Stomach (tissue), 8 donors: ENCODE measurements at regions not wholly inside any gene's neighbourhood (a gene's known extent, or its start where the extent isn't known, plus 50 kb on each side); places are given as distances from the start of the nearest gene placed in this dataset.

Source experiments
- DNase-seq, 2 donors: peaks; one replicate each; pipeline versions ENCODE4 v3.0.0 to v3.0.0-alpha.2; 2013 to 2019
- H3K27ac ChIP-seq, 5 donors: fragments of 200-600 bp in 4 of 5; sonication (generic) in 4 of 5; one replicate each; pipeline ENCODE4 v1.5.1; 2013 to 2019; ENCODE audit warnings: mild to moderate bottlenecking in 1 of 5, moderate library complexity in 1 of 5
- H3K27me3 ChIP-seq, 3 donors: fragments of 200-600 bp; sonication (generic); one replicate each; pipeline ENCODE4 v1.5.1; 2017 to 2019; ENCODE audit warnings: mixed run types in 1 of 3
- H3K36me3 ChIP-seq, 4 donors: fragments of 200-600 bp; sonication (generic); 1 replicate in 3 of 4; 2 replicates in 1 of 4; pipeline ENCODE4 v1.5.1; 2016 to 2019
- H3K4me1 ChIP-seq, 4 donors: fragments of 200-600 bp; sonication (generic); one replicate each; pipeline ENCODE4 v1.5.1; 2016 to 2019
- H3K4me3 ChIP-seq, 4 donors: fragments of 200-600 bp; sonication (generic) in 3 of 4; one replicate each; pipeline ENCODE4 v1.5.1; 2016 to 2019; ENCODE audit warnings: mild to moderate bottlenecking in 1 of 4
- H3K9me3 ChIP-seq, 4 donors: fragments of 200-600 bp; sonication (generic); one replicate each; pipeline ENCODE4 v1.5.1; 2016 to 2019
- EP300 ChIP-seq: sonication (generic); formaldehyde crosslinking; IDR thresholded peaks from one replicate; pipeline ENCODE4 v1.6.1; 2017; ENCODE audit warnings: antibody characterized with exemption
- POLR2A ChIP-seq, 4 donors: fragments of 450-650 bp; IDR thresholded peaks; one replicate each; pipeline ENCODE4 v1.6.1; 2016; ENCODE audit warnings: antibody characterized with exemption in 4 of 4, control low read depth in 2 of 4, mild to moderate bottlenecking in 1 of 4, moderate library complexity in 1 of 4
- POLR2AphosphoS5 ChIP-seq, 3 donors: sonication (generic); formaldehyde crosslinking; IDR thresholded peaks; one replicate each; pipeline ENCODE4 v1.6.1; 2016; ENCODE audit warnings: antibody characterized with exemption in 3 of 3
- WGBS, 5 donors: extraction: QIAGEN DNeasy Blood & Tissue Kit in 3 of 5; methylation state at CpG; one replicate each; pipeline versions ENCODE4 v1.1.5 to v1.1.7; 2013 to 2018; 5-methylcytosine and 5-hydroxymethylcytosine counted together
- intact Hi-C: fragments of 100-400 bp; cut with DNase I; formaldehyde crosslinking; loops from one replicate; pipeline ENCODE4 v1.15.1; 2023; ENCODE audit warnings: low total_unique reads
- TF ChIP-seq, protein P1 (sequence below), 7 experiments: fragments of 450-650 bp in 4 of 7; fragments of 200-600 bp in 3 of 7; sonication (generic) in 3 of 7; IDR thresholded peaks; one replicate each; pipeline ENCODE4 v1.5.1; 2016 to 2019; ENCODE audit warnings: antibody characterized with exemption in 7 of 7, control low read depth in 2 of 7, mild to moderate bottlenecking in 1 of 7
- donor health status: healthy with polysubstance abuse.
- donor health status: Bipolar disorder and iron deficiency.
- donor health status: healthy.

GRCh38 chr3:38969317-38970235, 82.2 kb downstream of the SCN11A start:
- Histone ChIP-seq H3K4me3 (no peak overlapping the region), H3K9me3 (no peaks in the 10 kb centered on the region), H3K27me3 (peaks cover 0 to 4% (median 0%) of the 10 kb centered on the region in 3 donors), H3K36me3 (no peaks in the 10 kb centered on the region), H3K27ac (no peak overlapping the region), H3K4me1 (no peaks in the 10 kb centered on the region)
- intact Hi-C loops, result no loop called here
- WGBS, 5 donors, result 49 to 58% (median 55%) methylated on average over 9 of the region's 9 CpGs
- no peak for TF ChIP-seq POLR2A (IDR thresholded peaks at IDR 0.05)
- no peak for TF ChIP-seq EP300
- TF ChIP-seq, protein P1, sequence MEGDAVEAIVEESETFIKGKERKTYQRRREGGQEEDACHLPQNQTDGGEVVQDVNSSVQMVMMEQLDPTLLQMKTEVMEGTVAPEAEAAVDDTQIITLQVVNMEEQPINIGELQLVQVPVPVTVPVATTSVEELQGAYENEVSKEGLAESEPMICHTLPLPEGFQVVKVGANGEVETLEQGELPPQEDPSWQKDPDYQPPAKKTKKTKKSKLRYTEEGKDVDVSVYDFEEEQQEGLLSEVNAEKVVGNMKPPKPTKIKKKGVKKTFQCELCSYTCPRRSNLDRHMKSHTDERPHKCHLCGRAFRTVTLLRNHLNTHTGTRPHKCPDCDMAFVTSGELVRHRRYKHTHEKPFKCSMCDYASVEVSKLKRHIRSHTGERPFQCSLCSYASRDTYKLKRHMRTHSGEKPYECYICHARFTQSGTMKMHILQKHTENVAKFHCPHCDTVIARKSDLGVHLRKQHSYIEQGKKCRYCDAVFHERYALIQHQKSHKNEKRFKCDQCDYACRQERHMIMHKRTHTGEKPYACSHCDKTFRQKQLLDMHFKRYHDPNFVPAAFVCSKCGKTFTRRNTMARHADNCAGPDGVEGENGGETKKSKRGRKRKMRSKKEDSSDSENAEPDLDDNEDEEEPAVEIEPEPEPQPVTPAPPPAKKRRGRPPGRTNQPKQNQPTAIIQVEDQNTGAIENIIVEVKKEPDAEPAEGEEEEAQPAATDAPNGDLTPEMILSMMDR (IDR thresholded peaks at IDR 0.05), result no peak
- no peak for TF ChIP-seq POLR2AphosphoS5 (IDR thresholded peaks at IDR 0.05)
- DNase-seq, result no peak

DNA sequence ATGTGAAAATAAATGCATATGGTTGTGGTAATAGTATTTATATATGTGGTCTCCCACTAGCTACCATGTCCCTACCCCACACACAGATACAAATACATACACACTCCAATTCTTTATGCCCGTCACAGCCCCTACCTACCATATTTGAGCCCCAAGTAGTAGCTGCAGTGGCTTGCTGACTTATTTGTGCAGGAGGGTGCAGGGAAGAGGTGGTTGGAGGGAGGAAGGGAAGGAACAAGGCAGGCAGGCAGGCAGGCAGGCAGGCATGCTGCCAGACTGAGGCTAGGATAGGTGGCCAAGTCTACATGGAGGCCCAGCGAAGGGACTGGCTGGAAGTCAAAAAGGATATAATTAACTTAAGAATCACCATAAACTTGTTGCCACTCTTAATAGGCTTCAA, 82.9 kb downstream of the SCN11A start:
- Histone ChIP-seq H3K9me3 (no peaks in the 10 kb centered on the region), H3K36me3 (no peaks in the 10 kb centered on the region), H3K4me1 (no peaks in the 10 kb centered on the region), H3K4me3 (no peak overlapping the region), H3K27ac (no peak overlapping the region), H3K27me3 (peaks cover 0 to 4% (median 0%) of the 10 kb centered on the region in 3 donors)
- intact Hi-C loops, result no loop called here
- 67 to 75% (median 72%) methylated on average over 2 of the region's 2 CpGs for WGBS, 5 donors
- DNase-seq, result no peak
- TF ChIP-seq POLR2A (IDR thresholded peaks at IDR 0.05) (no peak), EP300 (no peak), POLR2AphosphoS5 (IDR thresholded peaks at IDR 0.05) (no peak)
- TF ChIP-seq, protein P1 (IDR thresholded peaks at IDR 0.05), result no peak

- 81 to 85% (median 83%) methylated on average over 4 of the region's 4 CpGs for WGBS, 5 donors
- H3K27me3 ChIP-seq, result peaks cover 0 to 4% (median 0%) of the 10 kb centered on the region in 3 donors
- H3K36me3 ChIP-seq, result no peaks in the 10 kb centered on the region
- no peak overlapping the region for H3K4me3 ChIP-seq
- DNase-seq, result no peak
- no peaks in the 10 kb centered on the region for H3K4me1 ChIP-seq
- TF ChIP-seq POLR2A (IDR thresholded peaks at IDR 0.05) (no peak), POLR2AphosphoS5 (IDR thresholded peaks at IDR 0.05) (no peak), EP300 (no peak)
- TF ChIP-seq, protein P1 (IDR thresholded peaks at IDR 0.05), result no peak
- intact Hi-C loops, result no loop called here
- H3K9me3 ChIP-seq, result no peaks in the 10 kb centered on the region
- H3K27ac ChIP-seq, result no peak overlapping the region
Observed at GRCh38 chr3:38968403-38968802, 83.3 kb downstream of the SCN11A start.

- Histone ChIP-seq H3K27ac (no peak overlapping the region), H3K4me1 (no peaks in the 10 kb centered on the region), H3K27me3 (peaks cover 0 to 4% (median 0%) of the 10 kb centered on the region in 3 donors), H3K36me3 (no peaks in the 10 kb centered on the region), H3K4me3 (no peak overlapping the region), H3K9me3 (no peaks in the 10 kb centered on the region)
- no peak for DNase-seq
- 50 to 75% (median 65%) methylated on average over 1 of the region's 1 CpG for WGBS, 5 donors
- no peak for TF ChIP-seq EP300
- TF ChIP-seq POLR2A (IDR thresholded peaks at IDR 0.05), result no peak
- TF ChIP-seq, protein P1 (IDR thresholded peaks at IDR 0.05), result no peak
- no peak for TF ChIP-seq POLR2AphosphoS5 (IDR thresholded peaks at IDR 0.05)
- intact Hi-C loops, result no loop called here
Observed at GRCh38 chr3:38967693-38967989, 84.1 kb downstream of the SCN11A start.
